ENCODE measurements at regions not wholly inside any gene's neighbourhood (a gene's known extent, or its start where the extent isn't known, plus 50 kb on each side); places are given as distances from the start of the nearest gene placed in this dataset.

DNA sequence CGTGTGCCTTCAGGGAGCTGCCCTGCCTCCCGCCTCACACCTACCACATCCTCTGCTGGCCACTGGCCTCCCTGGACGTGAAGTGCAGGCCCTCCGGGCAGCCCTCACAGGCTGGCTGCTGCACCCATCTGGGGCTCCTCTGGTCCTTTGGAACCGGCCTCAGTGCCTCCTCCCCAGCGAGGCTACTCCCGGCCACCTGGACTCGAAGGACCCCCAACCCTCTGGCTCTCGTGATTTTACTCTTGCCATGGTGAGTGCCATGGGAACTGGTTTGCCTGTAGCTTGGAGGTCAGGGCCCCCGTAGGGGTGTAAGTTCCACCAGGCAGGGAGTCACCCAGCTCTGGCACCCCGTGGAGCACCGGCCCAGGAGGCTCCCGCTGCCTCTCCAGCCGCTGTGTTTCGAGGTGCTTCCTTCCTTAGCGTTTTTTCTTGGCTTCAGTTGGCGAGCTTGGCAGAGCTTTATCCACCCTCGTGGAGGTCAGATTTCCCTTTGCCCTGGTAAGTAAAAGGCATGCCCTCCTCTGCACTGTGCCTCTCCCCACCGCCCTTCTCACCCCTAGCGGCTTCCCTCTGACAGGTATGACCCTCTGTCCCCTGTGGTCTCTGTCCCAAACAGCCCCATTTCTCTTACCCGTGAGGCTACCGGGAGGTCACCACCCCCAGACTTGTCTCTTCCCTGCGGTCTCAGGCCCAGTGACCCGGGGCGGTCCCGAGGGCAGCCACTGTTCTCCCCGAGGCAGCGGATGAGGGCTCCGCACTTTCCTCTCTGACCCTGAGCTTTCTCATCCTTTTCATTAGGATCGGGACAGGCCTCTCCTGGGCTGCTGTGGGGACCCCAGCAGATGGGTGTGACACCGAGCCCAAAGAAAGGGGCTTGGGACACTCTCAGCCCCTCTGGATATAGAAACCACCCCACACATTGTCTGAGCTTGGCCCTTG, 203.1 kb upstream of the C14orf180 start:
- Histone ChIP-seq H3K27me3 (peaks cover 6% of the 10 kb centered on the region; the same call in 1 of the 2 replicates), H3K9me3 (replicated peaks) (no peaks in the 10 kb centered on the region), H3K4me1 (no peaks in the 10 kb centered on the region), H3K4me3 (no peak overlapping the region), H3K27ac (no peak overlapping the region), H3K36me3 (no peaks in the 10 kb centered on the region)
- no peak for DNase-seq

GRCh38 chr14:104377256-104377655, 202.3 kb upstream of the C14orf180 start:
- Histone ChIP-seq H3K36me3 (no peaks in the 10 kb centered on the region), H3K9me3 (replicated peaks) (no peaks in the 10 kb centered on the region), H3K27me3 (peaks cover 6% of the 10 kb centered on the region; the same call in 1 of the 2 replicates), H3K4me3 (no peak overlapping the region), H3K4me1 (no peaks in the 10 kb centered on the region), H3K27ac (no peak overlapping the region)
- DNase-seq, result no peak

DNA sequence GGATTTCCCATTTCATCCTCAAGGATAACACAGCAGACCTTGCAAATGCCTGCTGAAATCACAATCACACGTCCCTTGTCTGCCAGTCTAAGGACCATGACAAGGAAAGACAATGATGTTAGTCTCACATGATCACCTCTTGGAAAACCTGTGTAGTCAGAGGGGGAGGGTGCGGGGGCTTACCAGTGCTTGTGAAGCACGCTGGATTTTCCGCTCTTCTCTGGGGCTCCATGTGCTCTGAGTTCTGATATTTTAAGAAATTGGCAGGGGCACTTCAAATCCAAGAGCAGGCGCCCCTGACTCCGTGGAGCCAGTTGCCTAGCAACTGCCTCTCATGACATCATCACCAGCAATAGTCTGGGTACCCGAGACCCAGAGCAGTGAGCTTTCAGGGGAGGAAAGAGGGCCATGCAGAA, 200.9 kb upstream of the C14orf180 start:
- H3K4me1 ChIP-seq, result no peaks in the 10 kb centered on the region
- H3K27me3 ChIP-seq, result 0 out of 2 replicates have a peak, but pooled peaks cover 8% of the 10 kb centered on the region
- no peak overlapping the region for H3K4me3 ChIP-seq
- DNase-seq, result no peak
- H3K9me3 ChIP-seq (replicated peaks), result no peaks in the 10 kb centered on the region
- no peak overlapping the region for H3K27ac ChIP-seq
- no peaks in the 10 kb centered on the region for H3K36me3 ChIP-seq

DNA sequence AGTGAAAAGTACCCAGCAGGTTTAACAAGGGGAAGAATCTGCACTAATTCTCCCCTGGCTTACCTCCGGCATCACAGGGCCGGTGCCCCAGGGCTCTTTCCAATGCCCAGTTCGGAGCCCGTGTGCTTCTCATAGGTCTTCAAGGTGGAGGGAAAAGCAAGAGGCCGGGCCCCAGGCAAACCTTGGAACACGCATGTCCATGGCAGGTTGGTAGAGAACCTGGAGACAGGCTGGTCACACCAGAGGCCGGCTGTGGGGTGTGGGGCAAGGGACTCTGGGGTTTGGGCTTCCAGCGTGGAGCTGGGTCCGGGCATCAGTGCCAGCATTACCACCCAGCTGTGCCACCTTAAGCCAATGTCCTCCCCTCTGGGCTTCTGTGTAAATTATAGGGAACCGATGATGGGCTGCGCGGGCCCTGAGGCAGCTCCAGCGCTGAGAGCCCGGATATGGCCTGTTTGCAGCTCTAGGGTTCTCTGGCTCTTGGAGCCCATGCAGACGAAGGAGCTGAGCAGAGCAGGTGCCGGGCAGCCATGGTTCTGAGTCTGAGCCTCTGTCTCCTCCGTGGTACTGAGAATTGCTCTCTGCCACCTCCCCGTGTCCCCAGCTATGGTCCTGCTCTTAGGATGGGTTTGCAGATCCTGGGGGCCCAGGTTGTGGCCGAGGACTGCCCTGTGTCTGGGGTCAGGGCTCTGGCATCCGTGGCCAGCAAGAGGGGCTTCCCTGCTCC, 197.0 kb upstream of the C14orf180 start:
- Histone ChIP-seq H3K36me3 (no peaks in the 10 kb centered on the region), H3K27me3 (peaks cover 12% of the 10 kb centered on the region; the same call in 1 of the 2 replicates), H3K4me3 (no peak overlapping the region), H3K4me1 (no peaks in the 10 kb centered on the region), H3K9me3 (replicated peaks) (no peaks in the 10 kb centered on the region), H3K27ac (no peak overlapping the region)
- DNase-seq, result no peak

- H3K4me3 ChIP-seq, result no peak overlapping the region
- no peak overlapping the region for H3K27ac ChIP-seq
- no peaks in the 10 kb centered on the region for H3K9me3 ChIP-seq (replicated peaks)
- H3K36me3 ChIP-seq, result no peaks in the 10 kb centered on the region
- peaks cover 12% of the 10 kb centered on the region; the same call in 1 of the 2 replicates for H3K27me3 ChIP-seq
- peak in 1 of 2 experiments; percentile 36 for DNase-seq
- no peaks in the 10 kb centered on the region for H3K4me1 ChIP-seq
Measured at GRCh38 chr14:104383088-104383995, 196.2 kb upstream of the C14orf180 start.

DNA sequence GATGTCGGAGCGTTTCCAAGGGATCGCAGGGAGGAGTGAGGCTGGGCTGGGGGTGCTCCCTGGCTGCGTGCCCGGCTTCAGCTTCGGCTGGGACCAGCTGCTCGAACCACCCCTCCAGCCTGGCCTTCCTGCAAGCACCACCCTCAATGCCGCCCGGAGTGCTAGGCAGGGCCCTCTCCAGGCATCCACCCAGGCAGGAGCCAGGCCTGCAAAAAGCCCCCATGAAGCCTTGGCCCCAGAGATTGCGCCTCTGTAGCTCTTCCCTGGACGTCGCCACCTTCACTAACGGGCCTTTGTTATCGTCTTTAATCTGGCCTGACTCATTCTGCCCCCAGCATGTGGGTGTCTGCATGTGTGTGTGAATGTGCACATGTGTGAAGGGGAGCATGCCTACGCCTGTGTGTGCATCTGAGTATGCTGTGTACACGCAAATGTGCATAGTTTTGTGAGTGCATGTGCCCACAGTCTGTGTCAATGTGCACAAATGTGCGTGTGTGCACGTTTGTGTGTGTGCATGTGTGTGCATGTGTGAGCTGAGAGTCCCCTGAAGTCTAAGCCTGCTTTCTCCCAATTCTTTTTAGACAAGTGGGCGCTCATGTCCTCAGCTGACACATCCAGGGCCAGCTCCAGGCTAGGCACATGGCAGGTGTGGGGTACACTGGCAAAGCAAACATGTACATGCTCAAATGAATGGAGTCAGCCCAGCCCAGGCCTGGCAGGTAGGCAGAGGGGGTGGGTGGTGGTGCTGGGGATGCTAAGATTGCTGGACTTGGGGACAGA, 195.4 kb upstream of the C14orf180 start:
- H3K4me3 ChIP-seq, result no peak overlapping the region
- no peak overlapping the region for H3K27ac ChIP-seq
- no peaks in the 10 kb centered on the region for H3K4me1 ChIP-seq
- H3K27me3 ChIP-seq, result peaks cover 12% of the 10 kb centered on the region; the same call in 1 of the 2 replicates
- DNase-seq, result peak; percentile 50 to 56
- H3K9me3 ChIP-seq (replicated peaks), result no peaks in the 10 kb centered on the region
- no peaks in the 10 kb centered on the region for H3K36me3 ChIP-seq

DNA sequence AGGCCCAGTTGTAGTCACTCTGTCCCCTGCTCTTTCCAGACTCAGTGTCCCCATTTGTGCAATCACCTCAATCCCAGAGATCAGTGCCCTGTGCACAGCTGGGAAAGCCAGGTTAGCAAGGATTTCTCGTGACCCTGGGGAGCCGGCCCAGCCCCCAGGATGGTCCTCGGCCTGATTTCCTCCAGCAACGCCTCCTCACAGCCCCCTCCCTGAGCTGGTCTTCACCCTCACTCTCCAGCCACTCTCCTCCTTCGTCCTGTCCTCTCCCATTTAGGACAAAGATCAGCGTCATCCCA, 194.8 kb upstream of the C14orf180 start:
- Histone ChIP-seq H3K27ac (no peak overlapping the region), H3K4me1 (no peaks in the 10 kb centered on the region), H3K9me3 (replicated peaks) (no peaks in the 10 kb centered on the region), H3K27me3 (peaks cover 12% of the 10 kb centered on the region; the same call in 1 of the 2 replicates), H3K36me3 (no peaks in the 10 kb centered on the region), H3K4me3 (no peak overlapping the region)
- no peak for DNase-seq

GRCh38 chr14:104385111-104385510, 194.5 kb upstream of the C14orf180 start:
- no peak overlapping the region for H3K4me3 ChIP-seq
- no peaks in the 10 kb centered on the region for H3K4me1 ChIP-seq
- H3K36me3 ChIP-seq, result no peaks in the 10 kb centered on the region
- H3K27me3 ChIP-seq, result peaks cover 12% of the 10 kb centered on the region; the same call in 1 of the 2 replicates
- no peaks in the 10 kb centered on the region for H3K9me3 ChIP-seq (replicated peaks)
- DNase-seq, result no peak
- no peak overlapping the region for H3K27ac ChIP-seq

DNA sequence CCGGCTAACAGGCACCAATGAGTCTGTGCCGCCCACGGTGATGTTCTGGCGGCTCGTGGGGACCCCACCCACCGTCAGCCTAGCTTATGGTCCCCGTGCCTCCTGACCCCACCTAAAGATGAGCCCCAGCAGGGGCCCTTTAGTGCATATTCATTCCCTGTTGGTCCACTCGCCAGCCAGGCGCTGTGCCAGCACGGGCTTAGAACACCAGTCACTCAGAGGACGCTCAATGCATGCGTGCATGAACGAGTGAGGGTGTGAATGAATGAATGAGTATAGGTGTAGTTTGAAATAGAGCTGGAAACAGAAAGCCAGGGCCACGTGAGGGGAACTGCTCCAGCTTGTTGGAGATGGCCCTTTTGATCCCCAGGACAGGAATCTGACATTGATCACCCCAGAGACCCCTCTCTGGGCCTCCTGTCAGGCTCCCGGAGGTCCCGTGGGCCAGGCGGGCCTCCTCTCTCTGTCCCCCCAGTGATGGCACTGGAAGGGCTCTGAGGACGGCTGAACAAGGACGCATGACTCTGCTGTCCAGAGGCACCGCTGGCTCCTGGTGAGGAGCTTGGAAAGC, 193.9 kb upstream of the C14orf180 start:
- Histone ChIP-seq H3K4me3 (no peak overlapping the region), H3K27ac (no peak overlapping the region), H3K9me3 (replicated peaks) (no peaks in the 10 kb centered on the region), H3K27me3 (peaks cover 12% of the 10 kb centered on the region; the same call in 1 of the 2 replicates), H3K4me1 (no peaks in the 10 kb centered on the region), H3K36me3 (no peaks in the 10 kb centered on the region)
- DNase-seq, result peak in 1 of 2 experiments; percentile 1

DNA sequence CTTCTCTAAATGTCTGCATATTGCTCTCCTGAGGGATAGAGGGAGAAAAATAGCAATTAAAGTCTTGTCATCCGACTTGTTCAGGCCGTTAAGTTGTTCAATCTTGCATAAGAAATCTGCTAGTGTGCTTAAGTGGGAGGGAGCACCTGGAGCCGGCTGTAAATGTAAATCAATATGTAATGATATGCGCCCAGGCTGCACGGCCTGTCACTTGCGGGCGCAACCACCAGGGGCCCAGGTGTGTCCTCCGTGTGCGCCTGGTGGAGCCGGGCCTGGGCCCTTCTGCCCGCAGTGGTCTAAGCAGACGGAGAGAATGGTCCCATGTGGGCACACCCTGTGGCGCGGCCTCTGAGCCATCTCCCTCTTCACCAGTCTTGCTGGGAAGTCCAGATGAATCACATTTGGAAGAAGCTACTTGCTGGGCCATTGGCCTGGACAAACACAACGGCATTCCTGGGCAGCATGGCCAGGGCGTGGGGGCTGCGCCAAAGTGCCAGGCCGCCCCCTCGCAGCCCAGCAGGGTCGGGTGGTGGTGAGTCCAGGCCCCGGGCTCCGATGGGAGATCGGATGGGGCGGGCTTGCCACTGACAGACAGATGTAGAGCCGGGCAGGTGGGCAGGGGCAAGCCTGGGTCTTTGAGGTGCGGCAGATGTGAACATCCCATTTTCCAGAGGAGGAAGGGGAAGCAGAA, 193.3 kb upstream of the C14orf180 start:
- Histone ChIP-seq H3K36me3 (no peaks in the 10 kb centered on the region), H3K27me3 (peaks cover 17% of the 10 kb centered on the region), H3K4me3 (no peak overlapping the region), H3K4me1 (no peaks in the 10 kb centered on the region), H3K9me3 (replicated peaks) (no peaks in the 10 kb centered on the region), H3K27ac (no peak overlapping the region)
- peak in 1 of 2 experiments; percentile 1 for DNase-seq

- peak in 1 of 2 experiments; percentile 4 for DNase-seq
- Histone ChIP-seq H3K27ac (no peak overlapping the region), H3K9me3 (replicated peaks) (no peaks in the 10 kb centered on the region), H3K4me1 (no peaks in the 10 kb centered on the region), H3K36me3 (no peaks in the 10 kb centered on the region), H3K4me3 (no peak overlapping the region), H3K27me3 (peaks cover 27% of the 10 kb centered on the region)
Measured at GRCh38 chr14:104387022-104388010, 192.2 kb upstream of the C14orf180 start.

DNA sequence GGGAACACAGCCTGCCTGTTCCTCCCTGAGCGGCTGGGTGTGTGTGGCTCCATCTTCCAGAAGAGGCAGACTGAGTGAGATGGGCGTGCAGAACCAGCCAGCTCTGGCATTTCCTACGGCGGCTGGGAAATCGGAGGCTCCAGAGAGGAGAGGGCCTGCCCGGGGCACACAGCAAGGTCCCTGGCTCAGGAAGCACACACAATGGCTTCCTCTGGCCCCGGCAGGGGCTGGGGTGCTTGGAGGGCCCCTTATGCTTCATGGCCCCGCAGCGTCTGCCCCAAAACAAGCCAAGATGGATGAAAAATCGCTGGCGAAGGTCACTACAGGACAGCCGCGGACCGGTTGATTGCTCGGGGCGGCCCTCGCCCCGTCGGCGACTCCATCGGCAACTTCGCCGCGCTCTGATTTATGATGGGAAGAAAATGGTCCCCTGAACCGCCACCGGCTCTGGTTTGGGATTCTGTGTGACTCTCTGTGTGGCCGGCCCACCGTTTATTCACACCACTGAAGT, 191.5 kb upstream of the C14orf180 start:
- Histone ChIP-seq H3K36me3 (no peaks in the 10 kb centered on the region), H3K4me3 (no peak overlapping the region), H3K9me3 (replicated peaks) (no peaks in the 10 kb centered on the region), H3K27ac (no peak overlapping the region), H3K27me3 (peaks cover 25% of the 10 kb centered on the region), H3K4me1 (no peaks in the 10 kb centered on the region)
- peak in 1 of 2 experiments; percentile 0 for DNase-seq

Data from SJCRH30 (cell line).